Caco-2 (cell line): ENCODE measurements at regions not wholly inside any gene's neighbourhood (a gene's known extent, or its start where the extent isn't known, plus 50 kb on each side); places are given as distances from the start of the nearest gene placed in this dataset.

Source experiments
- BruUV-seq: library from RNA; stranded (reverse); fragments of 400-500 nt; replicated peaks from 2 replicates; lab custom pipeline; 2021; lab: Mats Ljungman, UMichigan
- CTCF ChIA-PET: fragments of 300-600 bp; sonication (Branson Sonifier 250); formaldehyde crosslinking; loops from one replicate; lab custom pipeline; 2022; ENCODE audit warnings: antibody characterized with exemption; lab: Charles Lee
- POLR2A ChIA-PET: fragments of 300-600 bp; sonication (Branson Sonifier 250); formaldehyde crosslinking; loops from one replicate; lab custom pipeline; 2022; ENCODE audit warnings: antibody characterized with exemption; lab: Charles Lee
- DNase-seq, 2 experiments: peaks; one replicate each; pipeline versions ENCODE4 v3.0.0 to v3.0.0-alpha.2; 2020 to 2022
- H3K27me3 ChIP-seq: replicated peaks from 2 replicates; pipeline ENCODE4 v1.6.0; 2011; ENCODE audit warnings: low read length; ENCODE audit not compliant: control insufficient read depth, insufficient read depth
- H3K36me3 ChIP-seq: 2 replicates; pipeline ENCODE4 v1.5.1; 2011; ENCODE audit warnings: low read length; ENCODE audit not compliant: control insufficient read depth, insufficient read depth
- H3K4me1 ChIP-seq: fragments of 250-450 bp; sonication (Bioruptor Pico); 2 replicates; pipeline ENCODE4 v1.5.1; 2020; ENCODE audit warnings: mild to moderate bottlenecking
- H3K4me3 ChIP-seq: 2 replicates; pipeline ENCODE4 v1.5.1; 2011; ENCODE audit warnings: low read depth, mild to moderate bottlenecking, control low read depth, low read length
- H3K9me3 ChIP-seq: fragments of 250-450 bp; sonication (Bioruptor Pico); 2 replicates; pipeline ENCODE4 v1.5.1; 2020; ENCODE audit warnings: mild to moderate bottlenecking, moderate library complexity
- H3K27ac Mint-ChIP-seq: one replicate; pipeline ENCODE4 v1.8.0; 2022; ENCODE audit warnings: mixed read lengths; ENCODE audit not compliant: unreplicated experiment
- H3K27me3 Mint-ChIP-seq: one replicate; pipeline ENCODE4 v1.8.0; 2022; ENCODE audit warnings: mixed read lengths; ENCODE audit not compliant: insufficient read depth, unreplicated experiment
- H3K36me3 Mint-ChIP-seq: one replicate; pipeline ENCODE4 v1.8.0; 2022; ENCODE audit warnings: mild to moderate bottlenecking, mixed read lengths; ENCODE audit not compliant: insufficient read depth, unreplicated experiment
- H3K4me1 Mint-ChIP-seq: one replicate; pipeline ENCODE4 v1.8.0; 2022; ENCODE audit warnings: low read depth, mixed read lengths; ENCODE audit not compliant: unreplicated experiment
- H3K4me3 Mint-ChIP-seq: one replicate; pipeline ENCODE4 v1.8.0; 2022; ENCODE audit warnings: mild to moderate bottlenecking, moderate library complexity, mixed read lengths; ENCODE audit not compliant: unreplicated experiment
- H3K9me3 Mint-ChIP-seq: one replicate; pipeline ENCODE4 v1.8.0; 2022; ENCODE audit warnings: mixed read lengths; ENCODE audit not compliant: unreplicated experiment
- CTCF ChIP-seq, 2 experiments: fragments of 200-600 bp in 1 of 2; IDR thresholded peaks; 1 replicate in 1 of 2; 2 replicates in 1 of 2; pipeline versions ENCODE4 v1.5.1 to v1.8.0; 2011 to 2022; ENCODE audit warnings: antibody characterized with exemption in 1 of 2, control low read depth in 1 of 2, inconsistent platforms in 1 of 2, low read depth in 1 of 2, low read length in 1 of 2, mild to moderate bottlenecking in 1 of 2, moderate library complexity in 1 of 2; ENCODE audit not compliant: insufficient read depth in 1 of 2, severe bottlenecking in 1 of 2, unreplicated experiment in 1 of 2
- intact Hi-C: fragments of 100-400 bp; cut with micrococcal nuclease; formaldehyde crosslinking; loops from one replicate; pipeline ENCODE4 v1.10.0; 2022; ENCODE audit not compliant: unreplicated experiment

- Mint-ChIP-seq H3K4me1 (no peaks in the 10 kb centered on the region), H3K27ac (no peak overlapping the region), H3K9me3 (no peaks in the 10 kb centered on the region), H3K27me3 (no peaks in the 10 kb centered on the region), H3K4me3 (no peak overlapping the region), H3K36me3 (no peaks in the 10 kb centered on the region)
- intact Hi-C loops: loop anchor here (5.0 kb wide), 1 partner anchor 50 kb away; no protein-coding TSS in a partner anchor
- ChIA-PET CTCF (no interaction called here), POLR2A (no interaction called here)
- Histone ChIP-seq H3K27me3 (no peaks in the 10 kb centered on the region), H3K9me3 (no peaks in the 10 kb centered on the region), H3K4me1 (no peaks in the 10 kb centered on the region), H3K4me3 (no peak overlapping the region), H3K36me3 (no peaks in the 10 kb centered on the region)
- BruUV-seq: no TSS peak
- no peak for TF ChIP-seq CTCF (IDR thresholded peaks at IDR 0.05; ENCODE audit: insufficient read depth in 1 of 2, low read depth in 1 of 2, low read length in 1 of 2, severe bottlenecking in 1 of 2, unreplicated experiment in 1 of 2)
- no peak for DNase-seq
Measured at GRCh38 chr2:83487451-83487850, 971.6 kb downstream of the SUCLG1 start.

DNA sequence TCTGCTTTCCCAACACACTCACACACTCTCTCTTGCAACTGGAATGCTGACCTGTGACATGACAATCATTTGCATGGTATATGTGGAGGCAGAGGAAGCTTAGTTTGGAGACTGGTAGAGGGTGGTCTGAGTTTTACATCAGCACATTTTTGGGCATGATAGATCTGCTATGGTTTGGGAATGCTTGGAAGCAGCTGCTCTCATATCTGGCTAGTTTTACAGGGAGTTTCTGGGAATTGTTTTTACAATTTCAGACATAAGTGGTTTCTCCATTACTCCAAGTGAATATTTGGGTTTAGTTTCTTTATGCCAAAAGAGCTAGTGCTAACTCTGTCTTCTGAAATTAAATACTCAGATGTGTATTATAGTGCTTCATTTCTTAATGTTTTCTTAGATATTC is 977.6 kb downstream of the SUCLG1 start:
- Mint-ChIP-seq H3K36me3 (no peaks in the 10 kb centered on the region), H3K27me3 (no peaks in the 10 kb centered on the region), H3K4me3 (no peak overlapping the region), H3K27ac (no peak overlapping the region), H3K9me3 (no peaks in the 10 kb centered on the region), H3K4me1 (no peaks in the 10 kb centered on the region)
- no peak overlapping the region for H3K4me3 ChIP-seq
- no peak for DNase-seq
- ChIA-PET POLR2A (no interaction called here), CTCF (no interaction called here)
- no peaks in the 10 kb centered on the region for H3K36me3 ChIP-seq
- TF ChIP-seq CTCF (IDR thresholded peaks at IDR 0.05; ENCODE audit: insufficient read depth in 1 of 2, low read depth in 1 of 2, low read length in 1 of 2, severe bottlenecking in 1 of 2, unreplicated experiment in 1 of 2): no peak
- intact Hi-C loops: no loop called here
- H3K9me3 ChIP-seq: no peaks in the 10 kb centered on the region
- BruUV-seq: no TSS peak
- H3K27me3 ChIP-seq: no peaks in the 10 kb centered on the region
- no peaks in the 10 kb centered on the region for H3K4me1 ChIP-seq

DNA sequence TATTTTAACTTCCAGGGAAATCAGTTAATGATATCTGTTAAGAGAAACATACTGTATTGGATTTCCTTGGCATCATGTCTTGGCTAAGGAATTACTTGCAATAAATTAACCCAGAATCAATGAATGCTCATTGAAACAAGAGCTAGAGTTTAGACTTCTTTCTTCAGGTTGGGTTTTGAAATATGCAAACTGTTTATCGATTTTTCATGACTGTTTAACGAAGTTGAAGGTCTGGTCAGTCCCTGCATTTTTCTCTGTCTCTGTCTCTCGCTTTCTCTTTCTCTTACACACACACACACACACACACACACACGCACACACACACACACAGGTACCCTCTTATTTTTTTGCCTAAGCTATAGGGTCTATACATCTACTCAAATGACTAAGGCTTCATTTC is 981.0 kb downstream of the SUCLG1 start:
- H3K4me3 Mint-ChIP-seq: no peak overlapping the region
- no peaks in the 10 kb centered on the region for H3K27me3 Mint-ChIP-seq
- no peaks in the 10 kb centered on the region for H3K4me1 ChIP-seq
- no peaks in the 10 kb centered on the region for H3K4me1 Mint-ChIP-seq
- intact Hi-C loops: no loop called here
- H3K36me3 ChIP-seq: no peaks in the 10 kb centered on the region
- BruUV-seq: no TSS peak
- no peaks in the 10 kb centered on the region for H3K9me3 Mint-ChIP-seq
- H3K4me3 ChIP-seq: no peak overlapping the region
- H3K27me3 ChIP-seq: no peaks in the 10 kb centered on the region
- TF ChIP-seq CTCF (IDR thresholded peaks at IDR 0.05; ENCODE audit: insufficient read depth in 1 of 2, low read depth in 1 of 2, low read length in 1 of 2, severe bottlenecking in 1 of 2, unreplicated experiment in 1 of 2): no peak
- no peaks in the 10 kb centered on the region for H3K9me3 ChIP-seq
- POLR2A ChIA-PET: no interaction called here
- H3K27ac Mint-ChIP-seq: no peak overlapping the region
- CTCF ChIA-PET: no interaction called here
- H3K36me3 Mint-ChIP-seq: no peaks in the 10 kb centered on the region
- no peak for DNase-seq
